ENCODE measurements at regions not wholly inside any gene's neighbourhood (a gene's known extent, or its start where the extent isn't known, plus 50 kb on each side); places are given as distances from the start of the nearest gene placed in this dataset.

DNA sequence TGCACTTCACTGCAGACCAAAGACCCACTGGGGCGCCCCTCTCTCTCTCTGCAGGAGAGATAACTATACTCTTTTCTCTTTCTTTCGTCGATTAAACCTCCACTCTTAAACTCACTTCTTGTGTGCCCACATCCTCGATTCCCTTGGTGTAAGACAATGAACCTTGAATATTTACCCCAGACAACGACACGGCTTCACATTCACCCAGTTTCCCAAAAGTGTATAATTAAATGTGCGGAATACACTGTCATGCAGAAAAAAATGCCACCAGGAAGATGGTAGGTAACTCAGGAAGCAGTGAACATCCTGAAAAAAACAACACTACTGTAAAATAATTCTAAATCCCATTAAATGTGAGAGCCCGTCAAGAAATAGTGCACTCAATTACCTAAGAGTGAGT, 882.2 kb downstream of the TYW1 start:
- TF ChIP-seq EZH2phosphoT487 (IDR thresholded peaks at IDR 0.05; ENCODE audit: insufficient read depth, low read depth) (no peak), EZH2 (IDR thresholded peaks at IDR 0.05; ENCODE audit: insufficient read depth, poor library complexity, severe bottlenecking) (no peak)

Measured in GM23248 (cell line).